ENCODE measurements at regions not wholly inside any gene's neighbourhood (a gene's known extent, or its start where the extent isn't known, plus 50 kb on each side); places are given as distances from the start of the nearest gene placed in this dataset.

GRCh38 chr4:136810626-136811025, 721.7 kb downstream of the PCDH18 start:
- no peak for ATAC-seq
- POLR2A ChIA-PET (ENCODE audit: unreplicated experiment) = no interaction called here

GRCh38 chr4:136806844-136807243, 725.5 kb downstream of the PCDH18 start:
- Histone ChIP-seq H3K79me2 (ENCODE audit: low read length) (no peaks in the 10 kb centered on the region), H3K4me3 (ENCODE audit: low read length) (no peak overlapping the region), H3K9ac (ENCODE audit: low read length) (no peak overlapping the region), H4K20me1 (ENCODE audit: low read length) (no peaks in the 10 kb centered on the region), H3K9me3 (ENCODE audit: low read length) (no peaks in the 10 kb centered on the region), H3K27ac (ENCODE audit: low read length) (no peak overlapping the region), H2AFZ (ENCODE audit: low read length) (no peak overlapping the region), H3K9me2 (replicated peaks; ENCODE audit: low read length) (no peaks in the 10 kb centered on the region), H3F3A (ENCODE audit: low read length, unreplicated experiment) (no peaks in the 10 kb centered on the region), H3K4me1 (ENCODE audit: insufficient read depth, low read length) (no peaks in the 10 kb centered on the region), H3K36me3 (ENCODE audit: low read depth, low read length) (no peaks in the 10 kb centered on the region), H3K27me3 (ENCODE audit: low read length) (no peaks in the 10 kb centered on the region), H3K4me2 (ENCODE audit: low read length) (no peak overlapping the region)
- CTCF ChIA-PET = no interaction called here
- no peak for ATAC-seq
- TF ChIP-seq EZH2 (IDR thresholded peaks at IDR 0.05; ENCODE audit: low read length, unreplicated experiment) (no peak), CTCF (conservative IDR thresholded peaks at IDR 0.05; ENCODE audit: low read depth, low read length) (no peak), EZH2phosphoT487 (IDR thresholded peaks at IDR 0.05; ENCODE audit: borderline replicate concordance, low read length) (no peak)
- intact Hi-C loops (cut with micrococcal nuclease) = no loop called here
- POLR2A ChIA-PET (ENCODE audit: unreplicated experiment) = no interaction called here
- BruUV-seq (replicated peaks) = no TSS peak
- DNase-seq = no peak

More at GRCh38 chr4:136810626-136811025, 721.7 kb downstream of the PCDH18 start:
- intact Hi-C loops (cut with micrococcal nuclease) = no loop called here
- TF ChIP-seq EZH2 (IDR thresholded peaks at IDR 0.05; ENCODE audit: low read length, unreplicated experiment) (no peak), EZH2phosphoT487 (IDR thresholded peaks at IDR 0.05; ENCODE audit: borderline replicate concordance, low read length) (no peak), CTCF (conservative IDR thresholded peaks at IDR 0.05; ENCODE audit: low read depth, low read length) (no peak)
- Histone ChIP-seq H3K9me3 (ENCODE audit: low read length) (no peaks in the 10 kb centered on the region), H4K20me1 (ENCODE audit: low read length) (no peaks in the 10 kb centered on the region), H3K4me1 (ENCODE audit: insufficient read depth, low read length) (no peaks in the 10 kb centered on the region), H3K27me3 (ENCODE audit: low read length) (no peaks in the 10 kb centered on the region), H3K9ac (ENCODE audit: low read length) (no peak overlapping the region), H3K4me2 (ENCODE audit: low read length) (no peak overlapping the region), H3K79me2 (ENCODE audit: low read length) (no peaks in the 10 kb centered on the region), H2AFZ (ENCODE audit: low read length) (no peak overlapping the region), H3K4me3 (ENCODE audit: low read length) (no peak overlapping the region), H3K9me2 (replicated peaks; ENCODE audit: low read length) (no peaks in the 10 kb centered on the region), H3K27ac (ENCODE audit: low read length) (no peak overlapping the region), H3F3A (ENCODE audit: low read length, unreplicated experiment) (no peaks in the 10 kb centered on the region), H3K36me3 (ENCODE audit: low read depth, low read length) (no peaks in the 10 kb centered on the region)
- CTCF ChIA-PET = no interaction called here
- peak; percentile 35 for DNase-seq
- BruUV-seq (replicated peaks) = no TSS peak

- no peak overlapping the region for H3K4me2 ChIP-seq (ENCODE audit: low read length)
- BruUV-seq (replicated peaks) = no TSS peak
- ChIA-PET CTCF (no interaction called here), POLR2A (ENCODE audit: unreplicated experiment) (no interaction called here)
- no peak overlapping the region for H3K27ac ChIP-seq (ENCODE audit: low read length)
- H3K79me2 ChIP-seq (ENCODE audit: low read length) = no peaks in the 10 kb centered on the region
- intact Hi-C loops (cut with micrococcal nuclease) = no loop called here
- no peaks in the 10 kb centered on the region for H3K36me3 ChIP-seq (ENCODE audit: low read depth, low read length)
- H3K9me3 ChIP-seq (ENCODE audit: low read length) = no peaks in the 10 kb centered on the region
- H3K4me1 ChIP-seq (ENCODE audit: insufficient read depth, low read length) = no peaks in the 10 kb centered on the region
- no peaks in the 10 kb centered on the region for H3K27me3 ChIP-seq (ENCODE audit: low read length)
- H3K4me3 ChIP-seq (ENCODE audit: low read length) = no peak overlapping the region
- no peak overlapping the region for H2AFZ ChIP-seq (ENCODE audit: low read length)
- TF ChIP-seq EZH2 (IDR thresholded peaks at IDR 0.05; ENCODE audit: low read length, unreplicated experiment) = no peak
- TF ChIP-seq CTCF (conservative IDR thresholded peaks at IDR 0.05; ENCODE audit: low read depth, low read length) = no peak
- no peak for TF ChIP-seq EZH2phosphoT487 (IDR thresholded peaks at IDR 0.05; ENCODE audit: borderline replicate concordance, low read length)
- no peak overlapping the region for H3K9ac ChIP-seq (ENCODE audit: low read length)
- ATAC-seq = no peak
- H4K20me1 ChIP-seq (ENCODE audit: low read length) = no peaks in the 10 kb centered on the region
- H3K9me2 ChIP-seq (replicated peaks; ENCODE audit: low read length) = no peaks in the 10 kb centered on the region
- DNase-seq = no peak
- no peaks in the 10 kb centered on the region for H3F3A ChIP-seq (ENCODE audit: low read length, unreplicated experiment)
These were observed 726.7 kb downstream of the PCDH18 start for GRCh38 chr4:136805617-136806016.
